DMS114 treated with DMSO at 0.1 percent for 48 hours (cell line): ENCODE measurements at regions not wholly inside any gene's neighbourhood (a gene's known extent, or its start where the extent isn't known, plus 50 kb on each side); places are given as distances from the start of the nearest gene placed in this dataset.
A peak's percentile ranks its signal among the peaks of the same experiment; 100 is the strongest.

Source experiments
- DNase-seq: peaks from one replicate; lab custom pipeline; 2025; ENCODE audit not compliant: unreplicated experiment; lab: John Stamatoyannopoulos, UW

GRCh38 chr16:9248162-9248561, 156.7 kb downstream of the HAPSTR1 start:
- no peak for DNase-seq

- no peak for DNase-seq
Observed at GRCh38 chr16:9249534-9249933, 158.1 kb downstream of the HAPSTR1 start.

DNA sequence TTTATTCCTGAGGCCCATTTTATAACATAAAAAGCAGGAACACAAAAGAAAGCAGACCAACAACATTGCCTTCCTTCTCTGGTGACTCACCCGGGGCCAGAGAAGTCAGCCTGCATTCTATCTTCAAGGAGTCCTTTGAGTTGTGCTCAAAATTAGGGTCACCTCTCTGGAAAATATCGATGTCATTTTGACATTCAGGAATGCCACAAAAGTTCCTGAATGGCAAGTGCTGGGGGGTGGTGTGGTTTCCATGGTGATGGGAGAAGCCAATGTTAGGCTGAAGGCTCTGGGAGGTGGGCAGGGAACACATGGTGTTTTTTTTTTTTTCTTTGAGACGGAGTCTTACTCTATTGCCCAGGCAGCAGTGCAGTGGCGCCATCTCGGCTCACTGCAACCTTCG, 159.6 kb downstream of the HAPSTR1 start:
- DNase-seq, result no peak

DNA sequence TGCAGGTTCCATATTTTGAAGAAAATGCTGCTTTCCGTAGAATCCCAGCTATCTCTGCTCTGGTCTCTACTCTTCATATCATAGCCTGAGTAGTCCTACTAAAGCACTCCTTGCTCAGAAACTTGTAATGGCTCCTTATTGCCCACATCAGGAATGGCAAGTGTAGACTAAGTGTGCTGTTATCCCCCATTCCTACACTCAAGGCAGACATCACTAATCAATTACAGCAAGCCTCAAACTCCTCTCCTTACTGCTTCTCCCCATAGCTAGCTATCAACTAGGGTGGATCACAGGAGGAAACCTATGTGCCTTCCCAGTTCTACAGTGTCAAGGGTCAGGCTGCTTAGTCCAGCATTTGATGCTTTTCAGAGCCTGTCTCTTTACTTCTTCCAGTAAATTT, 163.4 kb downstream of the HAPSTR1 start:
- DNase-seq, result no peak

- DNase-seq, result no peak
Observed at GRCh38 chr16:9256196-9256595, 164.8 kb downstream of the HAPSTR1 start.

DNA sequence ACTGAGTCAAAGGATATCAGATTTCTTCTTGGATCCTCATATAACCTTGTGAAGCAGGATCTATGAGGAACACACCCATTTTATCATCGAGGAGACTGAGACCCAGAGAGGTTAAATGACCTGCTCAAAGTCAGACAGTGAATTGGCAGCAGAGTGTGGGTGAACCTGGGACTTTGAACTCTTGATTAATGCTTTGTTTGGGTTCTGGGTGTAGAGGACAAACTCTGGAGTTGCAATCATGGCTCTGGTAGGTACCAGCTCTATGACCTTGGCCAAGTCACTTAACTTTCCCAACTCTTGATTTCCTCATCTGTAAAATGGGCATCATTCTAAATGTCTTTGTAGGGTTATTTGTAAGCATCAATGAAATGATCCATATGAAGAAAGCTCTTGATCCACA, 166.4 kb downstream of the HAPSTR1 start:
- no peak for DNase-seq

DNA sequence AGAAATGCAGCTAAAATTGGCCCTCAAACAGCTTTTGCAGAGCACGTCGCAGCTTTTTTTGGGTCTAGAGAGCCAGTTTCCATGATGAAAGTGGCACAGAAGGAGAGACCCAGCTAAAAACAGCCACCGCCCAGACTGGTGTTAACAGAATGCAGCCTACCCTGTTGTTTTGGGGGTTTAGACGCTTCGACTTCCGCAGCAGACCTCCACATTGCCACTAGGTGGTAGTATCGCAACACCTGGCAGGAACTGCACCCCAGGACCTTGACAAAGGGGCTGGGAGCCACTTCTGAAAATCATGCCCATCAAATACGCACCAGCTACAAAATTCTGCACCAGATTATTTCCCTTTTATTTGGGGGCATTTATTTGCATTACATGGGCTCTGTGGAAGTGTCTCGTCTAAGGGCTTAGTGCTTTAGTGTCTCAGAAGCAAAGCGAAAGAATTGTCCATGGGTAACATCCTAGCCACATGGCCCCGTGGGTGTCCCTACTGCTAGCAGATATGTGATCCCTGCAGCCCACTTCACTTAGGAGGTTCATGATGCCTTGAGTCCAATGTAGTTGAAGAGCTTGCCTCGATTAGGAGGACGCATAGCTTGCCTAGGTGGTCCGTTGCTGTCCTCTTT, 167.1 kb downstream of the HAPSTR1 start:
- DNase-seq, result peak; percentile 30

DNA sequence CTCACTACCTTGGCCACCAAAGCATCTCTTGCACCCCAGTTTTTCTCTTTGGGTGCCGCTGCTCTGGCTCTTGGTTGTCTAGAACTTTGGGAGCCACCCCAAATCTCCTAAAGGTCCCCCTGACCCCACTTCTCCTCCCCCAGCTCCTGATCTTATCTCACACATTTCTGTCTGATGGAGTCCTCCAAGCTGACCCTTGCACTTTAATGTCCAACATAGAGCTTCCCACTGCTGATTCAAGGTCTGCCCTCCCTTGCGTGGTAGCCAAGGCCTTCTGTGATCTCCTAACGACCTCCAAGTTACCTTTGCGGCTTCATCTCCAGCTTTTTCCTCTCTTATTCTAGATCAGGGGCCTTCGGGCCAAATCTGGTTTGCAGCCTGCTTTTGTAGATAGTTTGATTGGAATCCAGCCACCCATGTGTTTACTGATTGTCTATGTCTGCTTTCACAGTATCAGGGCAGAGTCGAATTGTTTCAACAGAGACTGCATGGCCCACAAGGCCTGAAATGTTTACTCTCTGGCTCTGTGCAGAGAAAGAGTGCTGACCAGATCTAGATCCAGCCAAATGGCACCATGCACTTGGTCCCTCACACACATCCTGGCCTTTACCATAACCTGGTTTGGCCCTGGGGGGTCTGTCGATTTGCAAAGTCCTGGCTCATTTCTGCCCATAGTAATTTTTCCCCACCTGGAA, 168.6 kb downstream of the HAPSTR1 start:
- DNase-seq, result no peak

DNA sequence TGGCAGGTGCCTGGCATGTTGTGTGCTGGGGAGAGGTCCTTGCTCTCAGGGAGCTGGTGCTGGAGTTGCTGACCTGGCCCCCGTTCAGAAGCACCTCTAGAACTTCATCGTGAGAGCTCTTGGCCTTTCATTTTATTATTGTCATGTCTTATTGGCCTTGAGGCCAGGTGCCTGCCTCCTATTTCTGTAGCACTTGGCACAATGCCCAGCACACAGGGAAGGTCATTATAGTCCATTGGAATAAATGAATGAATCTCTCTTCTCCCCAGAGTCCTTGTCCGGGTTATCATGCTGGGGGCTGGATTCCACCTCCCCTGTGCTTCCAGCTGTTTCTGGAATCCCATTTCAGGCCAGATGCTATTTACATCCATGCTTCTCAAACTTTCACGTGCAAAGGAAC, 169.2 kb downstream of the HAPSTR1 start:
- no peak for DNase-seq

DNA sequence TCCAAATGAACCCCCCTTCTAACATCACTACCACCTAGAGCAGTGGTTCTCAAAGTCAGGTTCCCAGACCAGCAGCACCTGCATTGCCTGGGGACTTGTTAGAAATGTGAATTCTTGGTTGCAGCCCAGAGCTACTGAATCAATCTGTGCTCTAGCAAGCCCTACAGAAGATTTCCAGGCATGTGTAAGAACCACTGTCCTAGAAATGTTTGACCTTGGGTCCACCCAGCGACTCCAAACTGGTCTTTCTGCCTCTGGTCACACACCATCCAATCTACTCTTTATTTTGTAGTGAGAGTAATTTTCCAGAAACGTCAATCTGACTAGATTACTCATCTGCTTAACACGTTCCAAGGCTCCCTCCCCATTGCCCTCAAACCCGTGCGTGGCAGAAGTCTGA, 169.9 kb downstream of the HAPSTR1 start:
- DNase-seq, result no peak

- DNase-seq, result no peak
Observed at GRCh38 chr16:9262941-9263715, 171.7 kb downstream of the HAPSTR1 start.

DNA sequence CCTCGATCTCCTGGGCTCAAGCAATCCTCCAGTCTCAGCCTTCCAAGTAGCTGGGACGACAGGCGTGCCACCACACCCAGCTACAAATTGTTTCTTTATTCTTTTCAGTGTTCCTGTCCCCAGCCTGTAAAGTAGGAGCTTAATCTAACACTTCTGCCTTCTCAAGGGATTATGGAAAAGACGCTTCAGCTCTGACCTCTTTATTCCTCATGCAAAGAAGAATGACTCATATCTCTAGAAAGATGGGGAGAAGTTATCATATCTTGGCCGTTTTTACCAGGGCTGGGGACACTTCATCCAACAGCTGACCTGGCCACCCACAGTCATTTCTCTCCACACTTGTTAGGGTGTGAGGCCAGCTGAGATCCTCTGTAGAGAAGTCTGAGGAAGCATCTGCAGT, 172.6 kb downstream of the HAPSTR1 start:
- no peak for DNase-seq

DNA sequence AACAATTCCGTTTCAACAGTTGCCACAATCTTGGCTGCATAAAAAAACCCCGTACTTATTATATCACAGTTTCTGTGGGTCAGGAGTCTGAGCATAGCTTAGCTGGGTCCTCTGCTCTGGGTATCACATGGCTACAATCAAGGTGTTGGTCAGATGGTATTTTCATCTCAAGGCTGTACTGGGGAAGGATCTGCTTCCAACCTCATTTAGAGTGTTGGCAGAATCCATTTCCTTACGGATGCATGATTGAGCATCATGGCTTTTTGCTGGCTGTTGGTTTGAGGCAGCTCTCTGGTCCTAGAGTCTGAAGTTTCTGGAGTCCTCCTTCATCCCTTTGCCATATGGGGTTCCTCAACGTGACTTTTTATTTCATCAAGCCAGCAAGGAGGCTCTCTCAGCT, 177.0 kb downstream of the HAPSTR1 start:
- DNase-seq, result no peak

DNA sequence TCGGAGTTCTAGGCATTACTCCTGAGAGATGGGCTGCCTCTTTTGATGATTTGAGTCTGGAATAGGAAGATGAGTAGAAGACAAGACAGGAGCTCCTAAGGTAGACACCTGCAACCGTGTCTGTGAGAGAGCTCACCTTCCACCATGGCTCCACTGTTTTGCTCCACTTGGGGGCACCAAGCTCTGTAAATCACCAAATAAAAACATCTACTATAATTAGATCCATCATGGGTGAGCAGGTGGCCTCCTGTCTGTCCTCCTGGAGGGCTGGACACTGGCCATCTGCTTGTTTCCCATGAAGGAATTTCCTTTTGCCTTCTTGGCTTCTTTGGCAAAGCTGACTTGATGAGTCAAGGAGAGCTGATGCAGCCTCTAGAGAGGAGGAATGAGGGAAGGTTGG, 179.0 kb downstream of the HAPSTR1 start:
- no peak for DNase-seq

DNA sequence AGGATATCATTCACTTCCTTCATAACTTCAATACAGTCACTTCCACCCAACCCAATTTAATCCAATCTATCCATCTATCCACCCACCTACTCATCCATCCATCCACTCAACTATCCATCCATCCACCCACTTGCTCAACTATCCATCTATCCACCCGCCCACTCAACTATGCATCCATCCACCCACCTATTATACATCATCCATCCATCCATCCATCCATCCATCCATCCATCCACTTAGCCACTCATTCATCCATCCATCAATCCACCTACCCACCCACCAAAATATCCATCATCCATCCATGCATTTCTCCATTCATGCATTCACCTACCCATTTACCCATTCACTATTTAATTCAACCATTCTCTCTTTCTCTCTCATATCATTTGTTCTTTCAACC, 179.5 kb downstream of the HAPSTR1 start:
- DNase-seq, result no peak

- no peak for DNase-seq
Observed at GRCh38 chr16:9271841-9272240, 180.4 kb downstream of the HAPSTR1 start.

- DNase-seq, result no peak
Observed at GRCh38 chr16:9275377-9275776, 183.9 kb downstream of the HAPSTR1 start.

GRCh38 chr16:9275816-9276354, 184.4 kb downstream of the HAPSTR1 start:
- DNase-seq, result no peak

GRCh38 chr16:9279291-9280068, 188.0 kb downstream of the HAPSTR1 start:
- DNase-seq, result no peak

- no peak for DNase-seq
Observed at GRCh38 chr16:9280069-9280466, 188.6 kb downstream of the HAPSTR1 start.

- no peak for DNase-seq
Observed at GRCh38 chr16:9286930-9287329, 195.5 kb downstream of the HAPSTR1 start.
